Liver (tissue), 8 donors: ENCODE measurements at regions not wholly inside any gene's neighbourhood (a gene's known extent, or its start where the extent isn't known, plus 50 kb on each side); places are given as distances from the start of the nearest gene placed in this dataset.

Source experiments
- DNase-seq: peaks from one replicate; pipeline ENCODE4 v3.0.0-alpha.2; 2017; ENCODE audit warnings: low spot score
- H3K27ac ChIP-seq, 2 donors: one replicate each; pipeline ENCODE4 v1.7.0; 2013; ENCODE audit warnings: inconsistent platforms in 2 of 2, low read length in 2 of 2, control low read depth in 1 of 2, low read depth in 1 of 2, mild to moderate bottlenecking in 1 of 2
- H3K27me3 ChIP-seq, 4 donors: one replicate each; pipeline versions ENCODE4 v1.6.1 to v1.7.0; 2013; ENCODE audit warnings: low read length in 3 of 4, inconsistent platforms in 1 of 4, mild to moderate bottlenecking in 1 of 4, moderate library complexity in 1 of 4; ENCODE audit not compliant: control insufficient read depth in 4 of 4, insufficient read depth in 4 of 4
- H3K36me3 ChIP-seq, 4 donors: one replicate each; pipeline versions ENCODE4 v1.6.1 to v1.7.0; 2013; ENCODE audit warnings: low read length in 3 of 4, mild to moderate bottlenecking in 3 of 4, low read depth in 1 of 4, moderate library complexity in 1 of 4; ENCODE audit not compliant: control insufficient read depth in 4 of 4, insufficient read depth in 3 of 4
- H3K4me1 ChIP-seq, 4 donors: one replicate each; pipeline versions ENCODE4 v1.6.1 to v1.7.0; 2013; ENCODE audit warnings: low read length in 3 of 4, mild to moderate bottlenecking in 3 of 4, moderate library complexity in 1 of 4; ENCODE audit not compliant: control insufficient read depth in 4 of 4, insufficient read depth in 4 of 4
- H3K4me3 ChIP-seq, 3 donors: one replicate each; pipeline versions ENCODE4 v1.6.1 to v1.7.0; 2013; ENCODE audit warnings: low read length in 3 of 3, control low read depth in 1 of 3, low read depth in 1 of 3, mild to moderate bottlenecking in 1 of 3
- H3K9ac ChIP-seq, 2 donors: one replicate each; pipeline ENCODE4 v1.7.0; 2013; ENCODE audit warnings: low read length in 2 of 2, mild to moderate bottlenecking in 2 of 2, moderate library complexity in 2 of 2, control low read depth in 1 of 2, low read depth in 1 of 2
- H3K9me3 ChIP-seq, 4 donors: one replicate each; pipeline versions ENCODE4 v1.6.1 to v1.7.0; 2013; ENCODE audit warnings: low read length in 3 of 4; ENCODE audit not compliant: control insufficient read depth in 4 of 4
- CTCF ChIP-seq: fragments of 150-350 bp; IDR thresholded peaks from 2 replicates; pipeline ENCODE4 v1.5.1; 2017; ENCODE audit warnings: improper control_type of control experiment, low read depth, low read length; ENCODE audit not compliant: missing input control
- EGR1 ChIP-seq, 2 donors: IDR thresholded peaks; 2 replicates each; pipeline ENCODE4 v1.6.1; 2016 to 2018; ENCODE audit warnings: antibody characterized with exemption in 2 of 2, low read depth in 2 of 2
- FOXA1 ChIP-seq: IDR thresholded peaks from 2 replicates; pipeline ENCODE4 v1.6.1; 2016; ENCODE audit warnings: antibody characterized with exemption
- FOXA2 ChIP-seq: IDR thresholded peaks from 2 replicates; pipeline ENCODE4 v1.6.1; 2016; ENCODE audit warnings: antibody characterized with exemption
- GABPA ChIP-seq, 2 donors: IDR thresholded peaks in 1 of 2; conservative IDR thresholded peaks in 1 of 2; 2 replicates each; pipeline ENCODE4 v1.6.1; 2016; ENCODE audit warnings: antibody characterized with exemption in 2 of 2, mild to moderate bottlenecking in 1 of 2, moderate library complexity in 1 of 2
- HNF4A ChIP-seq, 2 donors: conservative IDR thresholded peaks; 2 replicates each; pipeline ENCODE4 v1.6.1; 2016; ENCODE audit warnings: antibody characterized with exemption in 2 of 2, mild to moderate bottlenecking in 2 of 2
- HNF4G ChIP-seq: IDR thresholded peaks from 2 replicates; pipeline ENCODE4 v1.6.1; 2016; ENCODE audit warnings: antibody characterized with exemption
- JUND ChIP-seq, 2 donors: IDR thresholded peaks; 2 replicates each; pipeline ENCODE4 v1.6.1; 2016; ENCODE audit warnings: antibody characterized with exemption in 2 of 2
- NR2F2 ChIP-seq: IDR thresholded peaks from 2 replicates; pipeline ENCODE4 v1.6.1; 2016; ENCODE audit warnings: antibody characterized with exemption
- RAD21 ChIP-seq, 2 donors: IDR thresholded peaks; 2 replicates each; pipeline ENCODE4 v1.6.1; 2016; ENCODE audit warnings: antibody characterized with exemption in 2 of 2, mild to moderate bottlenecking in 2 of 2
- REST ChIP-seq: IDR thresholded peaks from 2 replicates; pipeline ENCODE4 v1.6.1; 2016; ENCODE audit warnings: antibody characterized with exemption, mild to moderate bottlenecking
- RXRA ChIP-seq, 2 donors: IDR thresholded peaks; 2 replicates each; pipeline ENCODE4 v1.6.1; 2017 to 2018; ENCODE audit warnings: antibody characterized with exemption in 2 of 2, mild to moderate bottlenecking in 1 of 2
- SP1 ChIP-seq: IDR thresholded peaks from 2 replicates; pipeline ENCODE4 v1.6.1; 2018; ENCODE audit warnings: antibody characterized with exemption, mild to moderate bottlenecking
- TAF1 ChIP-seq: conservative IDR thresholded peaks from 2 replicates; pipeline ENCODE4 v1.6.1; 2016; ENCODE audit warnings: antibody characterized with exemption, mild to moderate bottlenecking
- YY1 ChIP-seq: IDR thresholded peaks from 2 replicates; pipeline ENCODE4 v1.6.1; 2016; ENCODE audit warnings: antibody characterized with exemption, mild to moderate bottlenecking
- ZBTB33 ChIP-seq: IDR thresholded peaks from 2 replicates; pipeline ENCODE4 v1.6.1; 2016; ENCODE audit warnings: antibody characterized with exemption
- whole genome bisulfite sequencing: extraction: QIAGEN DNeasy Blood & Tissue Kit; methylation state at CpG from one replicate; pipeline ENCODE4 v1.1.7; 2013; 5-methylcytosine and 5-hydroxymethylcytosine counted together
- TF ChIP-seq, protein P1 (sequence below): IDR thresholded peaks from 2 replicates; pipeline ENCODE4 v1.6.1; 2016; ENCODE audit warnings: antibody characterized with exemption
- TF ChIP-seq, protein P2 (sequence below): IDR thresholded peaks from 2 replicates; pipeline ENCODE4 v1.6.1; 2016; ENCODE audit warnings: antibody characterized with exemption
- donor health status: healthy.
- donor health status: healthy.
- donor health status: healthy.
- donor health status: healthy.
- donor health status: healthy.

DNA sequence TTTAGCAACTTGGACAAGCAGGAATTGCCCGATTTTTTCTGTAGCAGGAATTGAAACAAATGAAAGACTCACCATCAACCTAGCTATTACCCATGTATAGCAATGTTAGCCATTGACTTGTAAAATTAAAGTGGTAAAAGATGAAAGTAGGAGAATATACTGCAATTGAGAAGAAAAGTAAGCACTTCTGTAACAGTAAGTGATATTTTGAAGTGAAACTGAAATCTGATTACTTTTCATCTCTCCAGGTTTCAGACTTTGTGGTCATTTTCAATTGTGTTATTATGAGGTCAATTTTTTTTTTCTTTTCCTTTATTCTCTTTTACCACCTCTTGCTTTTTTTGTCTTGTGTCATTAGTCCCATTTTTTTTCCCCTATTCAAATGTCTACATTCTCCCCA, 1078.2 kb downstream of the ZPLD1 start (continued):
- TF ChIP-seq CTCF: no peak
- no peak for TF ChIP-seq JUND (IDR thresholded peaks at IDR 0.05)
- no peak for TF ChIP-seq FOXA2
- TF ChIP-seq, protein P1, sequence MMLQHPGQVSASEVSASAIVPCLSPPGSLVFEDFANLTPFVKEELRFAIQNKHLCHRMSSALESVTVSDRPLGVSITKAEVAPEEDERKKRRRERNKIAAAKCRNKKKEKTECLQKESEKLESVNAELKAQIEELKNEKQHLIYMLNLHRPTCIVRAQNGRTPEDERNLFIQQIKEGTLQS: no peak
- no peak for TF ChIP-seq TAF1

DNA sequence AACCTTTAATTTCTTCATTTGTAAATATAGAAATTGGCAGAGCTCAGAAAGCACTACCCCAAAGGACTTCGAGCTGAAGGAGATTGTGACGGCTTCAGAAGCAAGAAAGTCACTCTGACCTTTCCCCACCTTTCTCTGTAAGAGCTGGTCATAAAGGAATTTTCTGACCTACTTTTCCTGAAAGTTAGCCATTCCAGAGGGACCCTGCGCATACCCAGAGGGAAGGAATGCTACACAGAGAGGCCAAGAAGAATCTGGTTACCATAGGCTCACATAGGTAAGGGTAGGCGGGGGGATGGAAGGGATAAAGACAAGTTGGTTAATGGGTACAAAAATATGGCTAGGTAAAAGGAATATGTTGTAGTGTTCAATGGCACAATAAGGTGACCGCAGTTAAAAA, 1080.3 kb downstream of the ZPLD1 start:
- 85% methylated on average over 5 of the region's 5 CpGs for WGBS
- no peaks in the 10 kb centered on the region for H3K9me3 ChIP-seq

More for the DNA sequence above, 1080.3 kb downstream of the ZPLD1 start:
- Histone ChIP-seq H3K4me1 (no peaks in the 10 kb centered on the region), H3K4me3 (no peak overlapping the region), H3K36me3 (no peaks in the 10 kb centered on the region), H3K27me3 (no peaks in the 10 kb centered on the region), H3K9ac (no peak overlapping the region), H3K27ac (no peak overlapping the region)
- TF ChIP-seq, protein P1: no peak
- TF ChIP-seq REST: no peak
- no peak for TF ChIP-seq NR2F2
- no peak for TF ChIP-seq JUND (IDR thresholded peaks at IDR 0.05)
- TF ChIP-seq RXRA (IDR thresholded peaks at IDR 0.05): no peak
- TF ChIP-seq, protein P2, sequence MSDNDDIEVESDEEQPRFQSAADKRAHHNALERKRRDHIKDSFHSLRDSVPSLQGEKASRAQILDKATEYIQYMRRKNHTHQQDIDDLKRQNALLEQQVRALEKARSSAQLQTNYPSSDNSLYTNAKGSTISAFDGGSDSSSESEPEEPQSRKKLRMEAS: no peak
- TF ChIP-seq RAD21 (IDR thresholded peaks at IDR 0.05): no peak
- no peak for TF ChIP-seq ZBTB33
- no peak for TF ChIP-seq CTCF
- no peak for TF ChIP-seq FOXA1
- no peak for TF ChIP-seq HNF4A (conservative IDR thresholded peaks at IDR 0.05)
- TF ChIP-seq GABPA (IDR thresholded peaks at IDR 0.05 in 1 of 2, conservative IDR thresholded peaks at IDR 0.05 in 1 of 2): no peak
- no peak for TF ChIP-seq HNF4G
- no peak for TF ChIP-seq TAF1
- TF ChIP-seq SP1: no peak
- no peak for TF ChIP-seq YY1
- no peak for TF ChIP-seq EGR1 (IDR thresholded peaks at IDR 0.05; ENCODE audit: low read depth in 2 of 2)
- TF ChIP-seq FOXA2: no peak
- no peak for DNase-seq
